OCI-LY7 (cell line): ENCODE measurements at regions not wholly inside any gene's neighbourhood (a gene's known extent, or its start where the extent isn't known, plus 50 kb on each side); places are given as distances from the start of the nearest gene placed in this dataset.

Experiments used
- BruUV-seq: library from RNA; stranded (reverse); fragments of 400-500 nt; replicated peaks from 2 replicates; lab custom pipeline; 2021; lab: Mats Ljungman, UMichigan
- CTCF ChIA-PET: fragments of 300-600 bp; sonication (Branson Sonifier 250); formaldehyde crosslinking; loops from one replicate; lab custom pipeline; 2022; ENCODE audit warnings: antibody characterized with exemption; ENCODE audit not compliant: unreplicated experiment; lab: Charles Lee
- POLR2A ChIA-PET: fragments of 300-600 bp; sonication (Branson Sonifier 250); formaldehyde crosslinking; loops from one replicate; lab custom pipeline; 2022; ENCODE audit warnings: antibody characterized with exemption; lab: Charles Lee
- DNase-seq: peaks from one replicate; pipeline ENCODE4 v3.0.0-alpha.2; 2015; ENCODE audit warnings: low spot score
- H2AFZ ChIP-seq: fragments of 200-600 bp; sonication (generic), shearing (Covaris generic); 2 replicates; pipeline ENCODE4 v1.6.1; 2014; ENCODE audit warnings: mild to moderate bottlenecking, antibody characterized with exemption, low read length, moderate library complexity
- H3K27ac ChIP-seq: fragments of 200-600 bp; sonication (generic); 2 replicates; pipeline ENCODE4 v1.5.1; 2014; ENCODE audit warnings: mixed run types, low read depth, mild to moderate bottlenecking, moderate library complexity, low read length, inconsistent platforms; ENCODE audit not compliant: poor library complexity, severe bottlenecking
- H3K36me3 ChIP-seq: fragments of 200-600 bp; sonication (generic); 2 replicates; pipeline ENCODE4 v1.6.1; 2014; ENCODE audit warnings: mild to moderate bottlenecking, antibody characterized with exemption, low read length, moderate library complexity, mixed read lengths; ENCODE audit not compliant: insufficient read depth
- H3K4me1 ChIP-seq: fragments of 200-600 bp; sonication (generic); 2 replicates; pipeline ENCODE4 v1.5.1; 2014; ENCODE audit warnings: mild to moderate bottlenecking, low read length; ENCODE audit not compliant: insufficient read depth, poor library complexity, severe bottlenecking
- H3K4me2 ChIP-seq: fragments of 200-600 bp; sonication (generic); 2 replicates; pipeline ENCODE4 v1.6.1; 2014; ENCODE audit warnings: mild to moderate bottlenecking, low read length
- H3K4me3 ChIP-seq: fragments of 200-600 bp; sonication (generic); 2 replicates; pipeline ENCODE4 v1.5.1; 2014; ENCODE audit warnings: mild to moderate bottlenecking, low read depth, low read length; ENCODE audit not compliant: poor library complexity, severe bottlenecking
- H3K79me2 ChIP-seq: fragments of 200-600 bp; sonication (generic); 2 replicates; pipeline ENCODE4 v1.6.1; 2016; ENCODE audit warnings: low read depth, mild to moderate bottlenecking, low read length, moderate library complexity, mixed read lengths; ENCODE audit not compliant: insufficient read depth
- H3K9me2 ChIP-seq: fragments of 200-600 bp; sonication (generic); 2 replicates; pipeline ENCODE4 v1.6.1; 2016; ENCODE audit warnings: mild to moderate bottlenecking, low read length, mixed read lengths; ENCODE audit not compliant: insufficient read depth
- H3K9me3 ChIP-seq: fragments of 200-600 bp; sonication (generic); 2 replicates; pipeline ENCODE4 v1.6.1; 2014; ENCODE audit warnings: mild to moderate bottlenecking, mixed run types, low read length, mixed read lengths
- H4K20me1 ChIP-seq: fragments of 200-600 bp; sonication (generic); 2 replicates; pipeline ENCODE4 v1.6.1; 2014; ENCODE audit warnings: mild to moderate bottlenecking, antibody characterized with exemption, low read length, moderate library complexity, mixed read lengths; ENCODE audit not compliant: insufficient read depth
- EZH2phosphoT487 ChIP-seq: fragments of 200-600 bp; sonication (generic); IDR thresholded peaks from 2 replicates; pipeline ENCODE4 v1.6.1; 2018; ENCODE audit warnings: low read depth, borderline replicate concordance, mild to moderate bottlenecking, mixed run types, antibody characterized with exemption, low read length, moderate library complexity, mixed read lengths
- intact Hi-C: fragments of 100-400 bp; cut with micrococcal nuclease; formaldehyde crosslinking; loops from one replicate; pipeline ENCODE4 v1.10.0; 2022; ENCODE audit not compliant: unreplicated experiment
- TF ChIP-seq, protein P1 (sequence below): fragments of 200-600 bp; sonication (generic); conservative IDR thresholded peaks from 2 replicates; pipeline ENCODE4 v1.5.1; 2014; ENCODE audit warnings: mild to moderate bottlenecking, antibody characterized with exemption, low read length, moderate library complexity, mixed read lengths

DNA sequence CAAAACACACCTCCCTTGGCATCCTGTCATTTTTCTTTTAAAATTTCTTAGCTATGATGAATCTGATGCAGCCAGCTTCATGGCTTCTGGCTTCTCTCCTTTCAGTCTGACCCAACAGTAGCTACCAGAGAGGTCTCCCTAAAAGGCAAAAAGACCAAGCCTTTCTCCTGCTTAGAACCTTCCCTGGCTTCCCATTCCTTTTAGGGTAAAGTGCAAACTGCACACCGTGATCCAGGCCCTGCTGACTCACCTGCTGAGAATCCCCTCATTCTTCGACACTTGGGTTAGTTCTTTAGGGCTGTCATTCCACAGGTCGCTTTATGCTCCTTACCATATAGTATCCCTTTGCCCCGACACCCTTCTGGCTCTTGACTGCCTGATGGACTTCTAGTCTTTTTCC, 362.4 kb downstream of the MIAT start:
- DNase-seq: no peak
- Histone ChIP-seq H3K4me2 (no peak overlapping the region), H3K4me1 (no peaks in the 10 kb centered on the region), H3K36me3 (no peaks in the 10 kb centered on the region), H3K27ac (no peak overlapping the region), H4K20me1 (no peaks in the 10 kb centered on the region), H3K9me3 (no peaks in the 10 kb centered on the region), H3K79me2 (no peaks in the 10 kb centered on the region), H2AFZ (no peak overlapping the region), H3K4me3 (no peak overlapping the region), H3K9me2 (no peaks in the 10 kb centered on the region)
- ChIA-PET POLR2A (no interaction called here), CTCF (no interaction called here)
- intact Hi-C loops: no loop called here
- TF ChIP-seq, protein P1, sequence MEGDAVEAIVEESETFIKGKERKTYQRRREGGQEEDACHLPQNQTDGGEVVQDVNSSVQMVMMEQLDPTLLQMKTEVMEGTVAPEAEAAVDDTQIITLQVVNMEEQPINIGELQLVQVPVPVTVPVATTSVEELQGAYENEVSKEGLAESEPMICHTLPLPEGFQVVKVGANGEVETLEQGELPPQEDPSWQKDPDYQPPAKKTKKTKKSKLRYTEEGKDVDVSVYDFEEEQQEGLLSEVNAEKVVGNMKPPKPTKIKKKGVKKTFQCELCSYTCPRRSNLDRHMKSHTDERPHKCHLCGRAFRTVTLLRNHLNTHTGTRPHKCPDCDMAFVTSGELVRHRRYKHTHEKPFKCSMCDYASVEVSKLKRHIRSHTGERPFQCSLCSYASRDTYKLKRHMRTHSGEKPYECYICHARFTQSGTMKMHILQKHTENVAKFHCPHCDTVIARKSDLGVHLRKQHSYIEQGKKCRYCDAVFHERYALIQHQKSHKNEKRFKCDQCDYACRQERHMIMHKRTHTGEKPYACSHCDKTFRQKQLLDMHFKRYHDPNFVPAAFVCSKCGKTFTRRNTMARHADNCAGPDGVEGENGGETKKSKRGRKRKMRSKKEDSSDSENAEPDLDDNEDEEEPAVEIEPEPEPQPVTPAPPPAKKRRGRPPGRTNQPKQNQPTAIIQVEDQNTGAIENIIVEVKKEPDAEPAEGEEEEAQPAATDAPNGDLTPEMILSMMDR: no peak
- TF ChIP-seq EZH2phosphoT487: no peak
- no TSS peak for BruUV-seq

DNA sequence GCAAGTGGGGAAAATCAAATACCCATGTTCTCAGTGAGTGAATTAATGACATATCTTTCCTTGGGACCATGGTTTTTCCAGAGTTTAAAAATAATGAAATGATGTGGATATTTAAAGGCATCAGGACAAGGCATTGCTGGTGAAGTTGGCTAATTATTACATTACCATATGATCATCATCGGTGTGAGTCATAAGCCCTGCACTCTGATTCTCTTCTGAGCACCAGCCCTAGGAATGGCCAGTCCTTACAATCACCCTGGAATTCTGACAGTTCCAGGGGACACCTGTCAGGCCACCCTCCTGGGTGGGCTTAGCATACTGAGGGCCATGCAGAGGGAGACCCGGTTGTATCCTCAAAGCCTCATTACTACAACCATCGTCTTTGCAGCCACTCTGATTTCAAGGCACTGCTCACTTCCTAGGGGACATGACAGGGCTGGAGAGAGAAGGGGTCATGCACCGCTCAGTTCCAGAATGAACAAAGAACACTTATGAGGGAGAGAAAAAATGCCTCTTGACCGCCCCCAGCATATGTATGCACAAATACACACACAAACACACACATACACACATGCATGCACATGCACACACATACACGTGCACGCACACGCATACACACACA, 365.0 kb downstream of the MIAT start:
- no TSS peak for BruUV-seq
- H3K27ac ChIP-seq: no peak overlapping the region
- no peak overlapping the region for H3K4me3 ChIP-seq
- TF ChIP-seq EZH2phosphoT487: no peak
- TF ChIP-seq, protein P1: no peak
- H3K4me2 ChIP-seq: no peak overlapping the region
- CTCF ChIA-PET: no interaction called here
- intact Hi-C loops: no loop called here
- H3K9me3 ChIP-seq: no peaks in the 10 kb centered on the region
- POLR2A ChIA-PET: no interaction called here
- H3K9me2 ChIP-seq: no peaks in the 10 kb centered on the region
- H3K4me1 ChIP-seq: no peaks in the 10 kb centered on the region
- no peaks in the 10 kb centered on the region for H4K20me1 ChIP-seq
- H3K36me3 ChIP-seq: no peaks in the 10 kb centered on the region
- H2AFZ ChIP-seq: no peak overlapping the region
- no peak for DNase-seq
- no peaks in the 10 kb centered on the region for H3K79me2 ChIP-seq

DNA sequence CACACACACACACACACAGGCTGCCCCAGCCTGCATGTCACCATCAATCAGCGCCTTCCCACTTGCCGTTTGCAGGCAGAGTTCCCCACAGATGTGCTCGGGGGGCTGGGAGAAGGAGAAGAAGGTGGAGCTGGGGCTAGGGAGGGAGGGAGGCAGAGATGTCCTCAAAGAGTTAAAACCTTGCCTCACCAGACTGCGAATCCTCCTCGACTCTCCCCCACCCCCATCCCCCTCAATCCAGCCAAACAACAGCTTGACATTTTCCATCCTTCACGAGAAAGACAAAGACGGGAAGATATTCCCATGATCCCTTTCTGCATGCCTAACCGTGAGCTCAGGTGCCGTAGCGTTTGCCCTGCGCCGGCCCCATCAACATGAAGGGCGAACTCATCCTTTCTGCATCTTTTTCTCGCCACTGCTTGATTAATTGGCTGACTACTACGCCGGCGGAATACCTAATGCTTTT, 365.5 kb downstream of the MIAT start:
- H3K36me3 ChIP-seq: no peaks in the 10 kb centered on the region
- BruUV-seq: no TSS peak
- no peaks in the 10 kb centered on the region for H3K79me2 ChIP-seq
- H3K4me3 ChIP-seq: no peak overlapping the region
- H3K9me3 ChIP-seq: no peaks in the 10 kb centered on the region
- no peaks in the 10 kb centered on the region for H3K9me2 ChIP-seq
- CTCF ChIA-PET: interaction anchor here (0.7 kb wide), 1 partner anchor 53 kb away, joined by 6 read pairs; no protein-coding TSS in a partner anchor
- H4K20me1 ChIP-seq: no peaks in the 10 kb centered on the region
- no peaks in the 10 kb centered on the region for H3K4me1 ChIP-seq
- TF ChIP-seq, protein P1: no peak
- TF ChIP-seq EZH2phosphoT487: no peak
- no peak for DNase-seq
- intact Hi-C loops: no loop called here
- POLR2A ChIA-PET: no interaction called here
- no peak overlapping the region for H2AFZ ChIP-seq
- H3K27ac ChIP-seq: no peak overlapping the region
- no peak overlapping the region for H3K4me2 ChIP-seq
